GM12872 (cell line): ENCODE measurements at regions not wholly inside any gene's neighbourhood (a gene's known extent, or its start where the extent isn't known, plus 50 kb on each side); places are given as distances from the start of the nearest gene placed in this dataset.

ENCODE experiments used
- TF ChIP-seq, protein P1 (sequence below): IDR thresholded peaks from 3 replicates; pipeline ENCODE4 v1.5.1; 2011; ENCODE audit warnings: low read depth, mild to moderate bottlenecking, low read length, moderate library complexity; ENCODE audit not compliant: insufficient read depth

DNA sequence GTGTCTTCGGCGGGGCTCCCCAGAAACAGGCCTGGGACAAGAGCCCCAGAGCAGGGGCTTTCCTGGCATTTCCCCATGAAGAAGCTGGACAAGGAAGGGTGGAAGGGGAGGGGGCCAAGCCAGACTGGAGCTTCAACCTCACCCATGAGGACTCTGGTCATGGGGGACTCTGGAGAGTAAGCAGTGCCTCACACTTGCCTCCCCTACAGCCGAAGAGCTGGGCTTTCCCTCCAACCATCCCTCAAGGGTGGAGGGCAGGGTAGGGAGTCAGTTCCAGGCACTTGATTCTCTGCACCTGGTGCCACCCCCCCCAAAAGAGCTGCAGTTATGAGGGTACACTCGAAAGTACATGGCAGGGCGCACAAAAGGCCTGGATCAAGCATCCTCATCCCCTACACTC lies 246.6 kb downstream of the TFCP2L1 start:
- TF ChIP-seq, protein P1, sequence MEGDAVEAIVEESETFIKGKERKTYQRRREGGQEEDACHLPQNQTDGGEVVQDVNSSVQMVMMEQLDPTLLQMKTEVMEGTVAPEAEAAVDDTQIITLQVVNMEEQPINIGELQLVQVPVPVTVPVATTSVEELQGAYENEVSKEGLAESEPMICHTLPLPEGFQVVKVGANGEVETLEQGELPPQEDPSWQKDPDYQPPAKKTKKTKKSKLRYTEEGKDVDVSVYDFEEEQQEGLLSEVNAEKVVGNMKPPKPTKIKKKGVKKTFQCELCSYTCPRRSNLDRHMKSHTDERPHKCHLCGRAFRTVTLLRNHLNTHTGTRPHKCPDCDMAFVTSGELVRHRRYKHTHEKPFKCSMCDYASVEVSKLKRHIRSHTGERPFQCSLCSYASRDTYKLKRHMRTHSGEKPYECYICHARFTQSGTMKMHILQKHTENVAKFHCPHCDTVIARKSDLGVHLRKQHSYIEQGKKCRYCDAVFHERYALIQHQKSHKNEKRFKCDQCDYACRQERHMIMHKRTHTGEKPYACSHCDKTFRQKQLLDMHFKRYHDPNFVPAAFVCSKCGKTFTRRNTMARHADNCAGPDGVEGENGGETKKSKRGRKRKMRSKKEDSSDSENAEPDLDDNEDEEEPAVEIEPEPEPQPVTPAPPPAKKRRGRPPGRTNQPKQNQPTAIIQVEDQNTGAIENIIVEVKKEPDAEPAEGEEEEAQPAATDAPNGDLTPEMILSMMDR: no peak

- TF ChIP-seq, protein P1: no peak
These were observed 245.9 kb downstream of the TFCP2L1 start for GRCh38 chr2:121038891-121039616.

- TF ChIP-seq, protein P1: no peak
These were observed 245.3 kb downstream of the TFCP2L1 start for GRCh38 chr2:121039679-121040078.

DNA sequence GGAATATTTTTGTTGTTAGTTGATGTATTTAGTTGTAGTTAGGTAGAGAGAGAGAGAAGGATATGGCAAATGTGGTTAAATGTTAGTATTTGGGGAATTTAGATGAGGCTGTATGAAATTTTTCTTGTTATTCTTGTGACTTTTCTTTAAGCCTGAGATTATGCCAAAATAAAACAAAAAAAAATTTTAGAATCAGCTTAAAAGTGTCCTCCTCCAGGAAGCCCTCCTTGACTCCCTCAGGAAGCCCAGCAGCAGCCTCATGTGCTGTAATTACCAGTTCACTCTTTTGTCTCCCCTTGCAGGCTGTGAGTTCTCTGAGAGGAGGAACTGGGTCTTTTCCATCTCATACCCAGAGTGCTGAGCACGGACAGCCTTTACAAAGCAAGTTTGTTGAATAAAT lies 243.5 kb downstream of the TFCP2L1 start:
- TF ChIP-seq, protein P1: no peak

DNA sequence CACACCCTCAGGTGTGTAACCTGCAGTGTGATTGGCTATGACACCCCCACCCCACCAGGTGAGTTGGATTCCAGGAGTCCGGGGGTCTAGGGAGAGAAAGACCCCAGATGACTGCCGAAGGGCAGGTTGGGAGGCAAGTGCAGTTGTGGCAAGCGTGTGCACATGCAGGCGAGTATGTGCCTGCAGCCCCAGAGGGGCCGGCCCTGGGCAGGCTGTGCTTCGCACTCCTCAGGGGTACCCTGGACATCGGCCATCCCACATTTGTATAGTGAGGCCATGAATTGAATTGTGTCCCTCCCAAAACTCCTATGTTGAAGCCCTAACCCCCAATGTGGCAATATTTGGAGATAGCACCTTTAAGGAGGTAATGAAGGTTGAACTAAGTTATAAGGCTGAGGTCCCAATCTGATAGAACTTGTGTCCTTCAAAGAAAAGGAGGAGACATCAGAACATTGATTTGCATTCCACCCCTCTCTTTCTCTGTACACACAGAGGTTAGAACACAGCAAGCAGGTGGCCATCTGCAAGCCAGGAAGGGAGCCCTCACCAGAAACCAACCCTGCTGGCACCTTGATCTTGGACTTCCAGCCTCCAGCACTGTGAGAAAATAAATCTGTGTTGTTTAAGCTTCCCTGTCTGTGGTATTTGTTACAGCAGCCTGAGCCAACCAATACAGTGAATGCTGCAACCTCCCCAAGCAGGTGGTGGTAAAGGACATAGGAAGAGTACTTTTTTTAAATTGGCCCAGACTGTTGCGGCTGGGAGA lies 241.8 kb downstream of the TFCP2L1 start:
- TF ChIP-seq, protein P1: no peak

GRCh38 chr2:121043827-121044222 lies 241.2 kb downstream of the TFCP2L1 start:
- TF ChIP-seq, protein P1: no peak

- TF ChIP-seq, protein P1: no peak
These were observed 240.6 kb downstream of the TFCP2L1 start for GRCh38 chr2:121044412-121044811.
